ENCODE measurements at regions not wholly inside any gene's neighbourhood (a gene's known extent, or its start where the extent isn't known, plus 50 kb on each side); places are given as distances from the start of the nearest gene placed in this dataset.

DNA sequence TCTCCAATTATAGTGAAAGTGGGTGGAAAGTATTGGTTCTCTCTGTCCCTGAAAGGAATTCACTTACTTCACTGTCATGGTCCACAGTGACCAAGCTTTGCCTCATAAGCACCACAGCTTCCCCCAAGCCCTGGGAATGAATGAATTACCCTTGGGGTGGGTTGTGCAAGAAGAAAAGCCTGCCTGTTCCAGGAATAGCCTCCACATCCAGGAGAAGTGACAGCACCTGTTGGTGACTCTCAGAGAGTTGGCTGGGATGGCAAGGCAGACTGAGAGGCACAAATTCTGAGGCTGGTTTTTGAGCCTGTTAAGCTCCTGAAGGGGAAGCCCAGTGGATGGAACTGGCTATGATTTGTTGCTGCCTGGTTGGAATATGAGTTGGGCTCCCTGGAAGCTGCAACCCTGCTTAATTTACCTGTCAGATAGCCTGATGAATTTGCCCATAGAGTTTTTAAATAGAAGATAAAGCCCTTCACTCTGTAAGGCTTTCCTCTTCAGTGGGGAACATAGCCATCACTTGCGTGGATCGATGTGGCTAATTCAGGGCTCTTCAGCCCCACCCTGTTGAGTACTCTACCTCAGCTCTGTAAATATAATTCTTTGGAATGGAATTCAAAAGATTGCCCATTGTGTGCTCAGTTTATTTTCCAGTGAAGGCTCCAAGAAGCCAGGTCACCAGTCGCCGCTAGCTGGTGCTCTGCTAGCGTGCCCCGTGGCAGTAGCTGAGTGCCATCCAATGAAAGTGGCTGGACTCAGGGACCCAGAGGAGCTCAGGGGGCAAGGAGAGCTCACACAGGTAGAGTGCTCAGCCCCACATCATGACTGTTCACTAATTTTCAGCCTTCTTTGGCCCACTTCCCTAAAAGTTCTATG, 479.3 kb downstream of the IRS1 start:
- no peaks in the 10 kb centered on the region for H3K4me1 ChIP-seq (ENCODE audit: control insufficient read depth, insufficient read depth, low read length)
- no peak overlapping the region for H3K9ac ChIP-seq (ENCODE audit: low read depth, low read length)
- H3K27me3 ChIP-seq (ENCODE audit: control insufficient read depth, insufficient read depth, low read length) = no peaks in the 10 kb centered on the region
- no peak overlapping the region for H3K4me3 ChIP-seq (ENCODE audit: low read depth, low read length)
- no peaks in the 10 kb centered on the region for H3K36me3 ChIP-seq (ENCODE audit: control insufficient read depth, insufficient read depth, low read length)
- H3K9me3 ChIP-seq (ENCODE audit: control insufficient read depth, insufficient read depth, low read length) = no peaks in the 10 kb centered on the region

DNA sequence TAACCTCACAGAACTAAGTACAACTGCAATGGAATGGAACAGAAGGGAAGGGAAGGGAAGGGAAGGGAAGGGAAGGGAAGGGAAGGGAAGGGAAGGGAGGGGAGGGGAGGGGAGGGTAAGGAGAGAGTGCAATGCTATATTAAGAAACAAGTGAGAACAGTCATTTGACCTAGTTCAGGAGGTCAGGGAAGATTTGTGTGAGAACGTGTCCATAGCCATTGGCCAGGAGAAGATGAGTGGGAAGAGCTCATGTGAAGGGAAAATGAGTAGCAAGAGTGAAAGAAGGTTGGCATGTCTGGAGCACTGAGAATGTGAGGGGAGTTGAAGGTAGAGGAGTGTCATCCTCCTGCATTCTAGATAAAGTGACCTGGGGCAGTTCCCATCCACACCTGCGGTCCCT, 481.6 kb downstream of the IRS1 start:
- no peaks in the 10 kb centered on the region for H3K36me3 ChIP-seq (ENCODE audit: control insufficient read depth, insufficient read depth, low read length)
- no peaks in the 10 kb centered on the region for H3K27me3 ChIP-seq (ENCODE audit: control insufficient read depth, insufficient read depth, low read length)
- no peak overlapping the region for H3K4me3 ChIP-seq (ENCODE audit: low read depth, low read length)
- no peaks in the 10 kb centered on the region for H3K9me3 ChIP-seq (ENCODE audit: control insufficient read depth, insufficient read depth, low read length)
- no peaks in the 10 kb centered on the region for H3K4me1 ChIP-seq (ENCODE audit: control insufficient read depth, insufficient read depth, low read length)
- no peak overlapping the region for H3K9ac ChIP-seq (ENCODE audit: low read depth, low read length)

DNA sequence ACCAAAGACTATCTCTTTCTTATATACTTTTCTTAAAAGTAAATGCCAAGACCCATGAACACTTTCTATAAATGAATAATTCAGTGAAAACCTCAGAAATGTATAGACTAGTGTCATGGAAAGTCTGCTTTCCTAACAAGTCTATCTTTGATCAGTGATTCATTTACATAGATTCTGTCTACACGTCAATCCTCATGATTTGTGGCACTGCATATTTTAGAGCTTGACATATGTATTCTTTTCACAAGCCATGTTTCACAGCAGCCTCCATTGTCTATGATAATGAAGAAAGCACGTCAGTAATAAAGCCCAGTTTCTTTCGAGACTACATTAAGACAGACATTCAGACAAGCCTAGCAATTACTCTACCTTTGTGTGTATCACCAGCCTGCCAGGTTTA, 486.6 kb downstream of the IRS1 start:
- Histone ChIP-seq H3K4me3 (ENCODE audit: low read depth, low read length) (no peak overlapping the region), H3K36me3 (ENCODE audit: control insufficient read depth, insufficient read depth, low read length) (no peaks in the 10 kb centered on the region), H3K27me3 (ENCODE audit: control insufficient read depth, insufficient read depth, low read length) (no peaks in the 10 kb centered on the region), H3K9me3 (ENCODE audit: control insufficient read depth, insufficient read depth, low read length) (no peaks in the 10 kb centered on the region), H3K4me1 (ENCODE audit: control insufficient read depth, insufficient read depth, low read length) (no peaks in the 10 kb centered on the region), H3K9ac (ENCODE audit: low read depth, low read length) (no peak overlapping the region)

DNA sequence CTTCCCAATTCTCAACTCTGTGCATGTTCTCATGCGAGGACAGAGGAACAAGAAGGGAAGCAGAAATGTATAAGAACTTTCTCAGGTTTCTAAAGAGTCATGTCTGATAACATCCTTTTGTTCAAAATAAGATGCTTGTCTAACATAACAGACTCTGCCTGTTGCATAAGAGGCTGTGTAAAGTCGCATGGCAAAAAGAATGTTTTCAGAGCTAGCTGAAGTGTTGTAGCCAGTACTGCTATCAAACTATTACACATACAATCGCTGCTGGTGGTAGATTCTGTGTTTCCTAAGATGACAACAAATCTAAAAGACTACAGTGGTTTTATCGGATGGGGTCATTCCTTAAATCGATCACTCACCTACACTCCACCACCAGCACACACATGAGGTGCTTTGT, 487.5 kb downstream of the IRS1 start:
- no peaks in the 10 kb centered on the region for H3K27me3 ChIP-seq (ENCODE audit: control insufficient read depth, insufficient read depth, low read length)
- no peaks in the 10 kb centered on the region for H3K36me3 ChIP-seq (ENCODE audit: control insufficient read depth, insufficient read depth, low read length)
- H3K4me1 ChIP-seq (ENCODE audit: control insufficient read depth, insufficient read depth, low read length) = no peaks in the 10 kb centered on the region
- no peak overlapping the region for H3K9ac ChIP-seq (ENCODE audit: low read depth, low read length)
- H3K9me3 ChIP-seq (ENCODE audit: control insufficient read depth, insufficient read depth, low read length) = no peaks in the 10 kb centered on the region
- no peak overlapping the region for H3K4me3 ChIP-seq (ENCODE audit: low read depth, low read length)

DNA sequence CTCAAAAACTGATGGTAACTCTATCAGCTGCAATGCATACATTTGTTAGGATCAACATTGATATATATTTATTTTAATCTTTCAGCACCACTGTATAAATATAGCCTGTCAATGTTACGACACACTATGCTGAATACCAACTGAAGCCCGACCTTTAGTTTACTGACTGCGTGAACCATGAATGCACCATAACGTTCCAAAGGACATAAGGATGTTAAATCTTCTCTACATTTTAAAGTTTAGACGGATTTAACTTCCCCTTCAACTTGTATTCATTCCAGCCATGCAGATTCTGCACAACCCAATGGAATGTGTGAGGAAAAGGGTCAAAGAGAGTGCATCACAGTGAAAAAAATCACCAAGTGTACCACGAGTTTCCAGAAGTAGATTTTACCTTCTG, 489.5 kb downstream of the IRS1 start:
- H3K4me3 ChIP-seq (ENCODE audit: low read depth, low read length) = no peak overlapping the region
- H3K9ac ChIP-seq (ENCODE audit: low read depth, low read length) = no peak overlapping the region
- H3K27me3 ChIP-seq (ENCODE audit: control insufficient read depth, insufficient read depth, low read length) = no peaks in the 10 kb centered on the region
- no peaks in the 10 kb centered on the region for H3K36me3 ChIP-seq (ENCODE audit: control insufficient read depth, insufficient read depth, low read length)
- no peaks in the 10 kb centered on the region for H3K4me1 ChIP-seq (ENCODE audit: control insufficient read depth, insufficient read depth, low read length)
- H3K9me3 ChIP-seq (ENCODE audit: control insufficient read depth, insufficient read depth, low read length) = no peaks in the 10 kb centered on the region

DNA sequence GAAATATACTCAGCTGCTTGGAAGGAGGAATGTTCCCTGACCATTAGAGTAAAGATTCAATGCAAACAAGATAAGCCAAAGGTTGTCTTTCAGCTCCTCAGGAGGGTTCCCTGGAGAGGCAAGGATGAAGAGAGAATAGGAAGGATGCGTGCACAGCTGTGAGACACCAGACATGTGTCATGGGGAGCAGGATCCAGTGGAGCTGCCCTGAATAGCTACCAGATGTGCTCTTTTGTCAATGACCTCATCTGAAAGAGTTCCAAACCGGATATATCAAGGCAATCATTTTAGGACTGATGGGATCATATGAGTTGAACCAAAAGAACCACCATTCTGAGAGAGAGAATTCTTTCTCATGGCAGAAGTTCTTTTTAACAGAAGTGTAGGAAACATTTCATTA, 490.6 kb downstream of the IRS1 start:
- no peaks in the 10 kb centered on the region for H3K36me3 ChIP-seq (ENCODE audit: control insufficient read depth, insufficient read depth, low read length)
- no peak overlapping the region for H3K4me3 ChIP-seq (ENCODE audit: low read depth, low read length)
- H3K9ac ChIP-seq (ENCODE audit: low read depth, low read length) = no peak overlapping the region
- H3K27me3 ChIP-seq (ENCODE audit: control insufficient read depth, insufficient read depth, low read length) = no peaks in the 10 kb centered on the region
- H3K9me3 ChIP-seq (ENCODE audit: control insufficient read depth, insufficient read depth, low read length) = no peaks in the 10 kb centered on the region
- H3K4me1 ChIP-seq (ENCODE audit: control insufficient read depth, insufficient read depth, low read length) = no peaks in the 10 kb centered on the region

DNA sequence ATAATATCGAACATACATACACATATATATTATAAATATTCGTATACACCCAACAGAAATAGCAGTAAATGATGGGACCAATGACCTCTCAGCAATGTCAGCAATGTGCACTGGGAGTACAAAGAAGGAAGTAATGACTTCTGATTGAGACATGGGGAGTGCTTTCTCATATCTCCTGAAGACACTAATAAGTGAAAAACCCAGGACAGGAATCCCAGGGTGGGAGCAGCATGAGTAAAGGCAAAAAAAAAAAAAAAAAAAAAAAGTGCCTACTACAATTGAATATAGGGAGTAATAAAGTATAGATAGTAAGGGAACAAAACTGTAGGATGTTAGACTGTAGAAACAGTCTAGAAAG, 491.3 kb downstream of the IRS1 start:
- Histone ChIP-seq H3K9me3 (ENCODE audit: control insufficient read depth, insufficient read depth, low read length) (no peaks in the 10 kb centered on the region), H3K27me3 (ENCODE audit: control insufficient read depth, insufficient read depth, low read length) (no peaks in the 10 kb centered on the region), H3K9ac (ENCODE audit: low read depth, low read length) (no peak overlapping the region), H3K4me1 (ENCODE audit: control insufficient read depth, insufficient read depth, low read length) (no peaks in the 10 kb centered on the region), H3K36me3 (ENCODE audit: control insufficient read depth, insufficient read depth, low read length) (no peaks in the 10 kb centered on the region), H3K4me3 (ENCODE audit: low read depth, low read length) (no peak overlapping the region)

DNA sequence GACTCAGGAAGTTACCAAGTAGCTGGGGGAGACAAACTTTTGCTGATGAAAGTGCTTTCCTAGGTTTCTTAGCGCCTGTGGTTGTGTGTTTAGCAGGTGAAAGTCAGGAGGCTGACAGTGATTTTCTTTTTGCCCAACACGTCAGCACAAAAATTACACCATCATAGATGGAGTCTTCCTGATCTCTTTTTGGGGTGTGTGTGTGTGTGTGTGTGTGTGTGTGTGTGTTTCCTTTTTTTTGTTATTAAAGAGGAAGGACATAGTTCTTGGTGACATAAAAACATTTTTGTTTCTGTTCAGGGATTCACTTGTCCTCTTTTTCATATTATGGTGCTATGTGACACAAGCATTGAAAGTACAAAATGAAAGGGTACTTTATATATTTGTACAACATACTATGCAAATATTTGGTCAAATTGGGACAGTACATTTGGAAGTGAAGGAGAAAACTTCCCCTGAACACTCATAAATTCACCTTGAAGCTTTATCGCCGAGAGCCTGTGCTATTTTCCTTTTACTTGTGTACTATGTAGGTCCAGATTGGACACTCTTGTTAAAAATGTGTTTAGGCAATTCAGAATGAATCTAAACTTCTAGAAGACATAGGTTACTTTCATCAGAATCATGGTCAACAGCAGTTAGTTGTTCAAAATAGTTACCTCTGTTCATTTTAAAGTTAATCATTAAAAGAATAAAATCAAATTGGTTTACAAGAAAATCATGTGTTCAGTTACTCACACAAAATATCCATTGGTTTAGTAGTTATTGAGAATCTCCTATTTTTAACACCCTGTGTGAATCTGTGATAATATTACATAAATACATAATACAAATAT, 491.9 kb downstream of the IRS1 start:
- H3K9ac ChIP-seq (ENCODE audit: low read depth, low read length) = no peak overlapping the region
- no peaks in the 10 kb centered on the region for H3K4me1 ChIP-seq (ENCODE audit: control insufficient read depth, insufficient read depth, low read length)
- no peaks in the 10 kb centered on the region for H3K36me3 ChIP-seq (ENCODE audit: control insufficient read depth, insufficient read depth, low read length)
- H3K27me3 ChIP-seq (ENCODE audit: control insufficient read depth, insufficient read depth, low read length) = no peaks in the 10 kb centered on the region
- H3K4me3 ChIP-seq (ENCODE audit: low read depth, low read length) = no peak overlapping the region
- H3K9me3 ChIP-seq (ENCODE audit: control insufficient read depth, insufficient read depth, low read length) = no peaks in the 10 kb centered on the region

DNA sequence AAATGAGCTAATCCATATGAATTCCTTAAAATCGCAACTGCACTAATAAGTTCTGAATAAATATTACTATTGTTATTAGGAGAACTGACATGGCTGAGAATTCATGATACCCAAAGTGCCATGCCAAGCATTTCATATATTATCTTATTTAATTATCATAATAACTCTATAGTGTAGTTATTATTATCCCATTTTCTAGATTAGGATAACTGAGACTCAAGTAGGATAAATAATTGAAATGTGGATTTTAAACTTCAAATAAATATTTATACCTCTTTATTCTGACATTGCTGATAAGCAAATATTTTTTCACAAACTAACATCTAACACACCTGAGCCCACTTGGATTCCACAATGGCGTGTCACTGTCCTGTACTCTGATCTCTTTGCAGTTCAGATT, 492.7 kb downstream of the IRS1 start:
- Histone ChIP-seq H3K36me3 (ENCODE audit: control insufficient read depth, insufficient read depth, low read length) (no peaks in the 10 kb centered on the region), H3K4me3 (ENCODE audit: low read depth, low read length) (no peak overlapping the region), H3K9ac (ENCODE audit: low read depth, low read length) (no peak overlapping the region), H3K9me3 (ENCODE audit: control insufficient read depth, insufficient read depth, low read length) (no peaks in the 10 kb centered on the region), H3K4me1 (ENCODE audit: control insufficient read depth, insufficient read depth, low read length) (no peaks in the 10 kb centered on the region), H3K27me3 (ENCODE audit: control insufficient read depth, insufficient read depth, low read length) (no peaks in the 10 kb centered on the region)

DNA sequence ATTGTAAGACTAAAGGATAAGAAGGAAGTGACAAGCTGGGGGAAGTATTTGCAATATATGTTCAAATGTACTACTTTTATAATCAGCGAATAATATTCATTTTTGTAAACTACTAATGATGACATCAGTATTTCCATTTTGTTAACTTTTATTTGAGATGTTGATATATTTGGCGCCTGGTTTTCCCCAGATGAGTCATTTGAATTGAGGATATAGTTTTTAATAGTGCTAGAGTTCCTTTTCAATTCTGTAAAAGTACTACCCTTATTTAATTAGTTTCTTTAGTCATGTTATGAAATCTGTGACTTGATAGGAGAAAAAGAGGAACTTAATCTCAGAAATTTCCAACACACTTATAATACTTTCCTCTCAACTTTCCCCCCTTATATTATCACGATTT, 495.3 kb downstream of the IRS1 start:
- Histone ChIP-seq H3K9me3 (ENCODE audit: control insufficient read depth, insufficient read depth, low read length) (no peaks in the 10 kb centered on the region), H3K4me1 (ENCODE audit: control insufficient read depth, insufficient read depth, low read length) (no peaks in the 10 kb centered on the region), H3K4me3 (ENCODE audit: low read depth, low read length) (no peak overlapping the region), H3K36me3 (ENCODE audit: control insufficient read depth, insufficient read depth, low read length) (no peaks in the 10 kb centered on the region), H3K27me3 (ENCODE audit: control insufficient read depth, insufficient read depth, low read length) (no peaks in the 10 kb centered on the region), H3K9ac (ENCODE audit: low read depth, low read length) (no peak overlapping the region)

DNA sequence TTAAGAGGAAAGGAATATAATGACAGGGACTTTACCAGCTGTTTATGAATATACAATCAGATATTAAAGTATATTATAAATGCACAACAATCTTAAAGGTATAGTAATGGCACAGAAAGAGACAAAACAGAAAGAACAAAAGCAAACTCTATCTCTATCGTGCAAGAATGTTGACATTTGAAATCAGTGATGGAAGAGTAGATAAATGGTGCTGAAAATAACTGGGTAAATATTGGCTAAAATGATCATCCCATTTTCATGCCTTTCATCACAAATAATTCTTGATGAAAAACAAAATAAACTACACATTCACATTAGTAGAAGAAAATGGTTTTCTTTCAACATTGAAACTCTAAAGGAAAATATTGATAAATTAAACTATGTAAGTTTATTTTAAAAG, 495.9 kb downstream of the IRS1 start:
- no peaks in the 10 kb centered on the region for H3K9me3 ChIP-seq (ENCODE audit: control insufficient read depth, insufficient read depth, low read length)
- H3K27me3 ChIP-seq (ENCODE audit: control insufficient read depth, insufficient read depth, low read length) = no peaks in the 10 kb centered on the region
- no peaks in the 10 kb centered on the region for H3K36me3 ChIP-seq (ENCODE audit: control insufficient read depth, insufficient read depth, low read length)
- H3K4me3 ChIP-seq (ENCODE audit: low read depth, low read length) = no peak overlapping the region
- no peak overlapping the region for H3K9ac ChIP-seq (ENCODE audit: low read depth, low read length)
- no peaks in the 10 kb centered on the region for H3K4me1 ChIP-seq (ENCODE audit: control insufficient read depth, insufficient read depth, low read length)

Measured in iPS-15b (cell line).